ENCODE measurements at regions not wholly inside any gene's neighbourhood (a gene's known extent, or its start where the extent isn't known, plus 50 kb on each side); places are given as distances from the start of the nearest gene placed in this dataset. TPM values are rescaled to one million over a fixed set of nuclear protein-coding genes. Genes with fewer than 3 reads are reported as not detected.

Small RNAs in the stretch of these regions (small RNA-seq; reads per million reads assigned to genes)
- not detected for gene AL392089.1
- not detected for gene RNU6-1327P

All from GM12878 (cell line).